HG03066 (cell line): ENCODE measurements at regions not wholly inside any gene's neighbourhood (a gene's known extent, or its start where the extent isn't known, plus 50 kb on each side); places are given as distances from the start of the nearest gene placed in this dataset.
A peak's percentile ranks its signal among the peaks of the same experiment; 100 is the strongest.
"Not testable (repeated sequence)": the region's sequence is repeated elsewhere in the genome, so short reads cannot be mapped to it uniquely, and the experiment has no call there.

Source experiments
- ATAC-seq: cut with Tn5 transposase; IDR thresholded peaks from one replicate; pipeline ENCODE4 v1.9.1; 2021; ENCODE audit warnings: low read depth; ENCODE audit not compliant: unreplicated experiment

DNA sequence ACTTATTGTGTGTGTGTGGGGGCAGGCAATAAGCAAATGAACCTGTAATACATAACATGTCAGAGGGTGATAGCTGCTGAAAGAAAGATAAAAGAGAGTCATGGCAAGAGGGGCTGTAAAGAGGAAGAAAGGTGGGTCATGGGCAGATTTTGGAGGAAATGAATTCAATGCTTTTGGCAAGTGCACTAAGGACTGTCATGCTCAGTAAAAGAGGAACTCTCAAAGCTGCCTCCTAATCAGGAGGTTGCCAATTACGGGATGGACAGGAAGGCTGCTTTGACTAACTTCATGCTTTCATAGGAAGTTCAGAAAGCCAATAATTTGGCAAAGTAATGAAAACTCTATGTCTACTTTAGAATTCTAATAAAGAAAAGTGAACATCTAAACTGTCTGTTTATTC is 401.2 kb downstream of the SH2D4B start:
- ATAC-seq, result no peak

DNA sequence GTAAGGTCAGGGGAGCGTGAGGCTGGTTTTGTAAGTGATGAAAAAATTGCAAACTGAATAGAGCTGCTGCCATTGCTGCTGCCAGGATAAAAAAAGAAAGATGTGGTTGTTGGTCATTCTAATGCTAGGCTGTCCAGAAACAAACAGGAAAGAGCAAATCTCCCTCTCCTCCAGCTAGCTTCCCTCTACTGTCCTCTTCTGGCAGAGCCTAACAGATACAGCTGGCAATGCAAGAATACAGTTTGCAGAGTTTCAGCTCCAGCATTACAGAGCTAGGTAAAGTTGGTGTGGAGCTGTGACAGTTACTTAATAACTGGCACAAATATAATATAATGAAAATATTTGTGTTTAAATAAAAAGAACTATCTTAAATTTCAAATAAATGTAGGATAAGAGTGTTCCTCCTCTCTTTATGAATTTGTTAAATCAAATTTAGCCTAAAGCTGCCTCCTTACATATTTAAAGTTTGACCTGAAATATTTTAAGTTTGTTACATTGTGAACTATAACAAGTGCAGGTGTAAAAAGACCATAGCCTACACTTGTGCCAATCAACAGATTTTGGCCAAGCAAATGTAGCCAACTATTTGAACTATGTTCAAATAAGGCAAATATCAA is 407.7 kb downstream of the SH2D4B start:
- peak; percentile 61 for ATAC-seq

DNA sequence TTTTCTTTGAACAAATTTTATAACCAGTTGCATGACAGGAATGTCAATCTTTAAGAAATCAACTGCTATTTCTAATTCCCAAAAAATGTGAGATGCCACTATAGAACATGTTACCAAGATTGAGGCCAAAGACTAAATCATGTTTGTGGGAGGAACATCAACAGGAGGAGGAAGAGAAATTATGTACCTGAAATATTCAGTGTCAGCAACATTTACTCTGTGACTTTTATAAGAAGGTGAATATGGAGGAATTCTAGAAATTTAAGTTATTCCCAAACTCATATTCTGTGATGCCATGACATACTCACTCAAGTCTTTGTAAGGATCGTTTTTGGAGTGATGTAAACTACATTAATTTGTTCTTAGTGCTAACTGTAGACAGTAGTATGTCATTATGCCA is 408.4 kb downstream of the SH2D4B start:
- ATAC-seq, result no peak

DNA sequence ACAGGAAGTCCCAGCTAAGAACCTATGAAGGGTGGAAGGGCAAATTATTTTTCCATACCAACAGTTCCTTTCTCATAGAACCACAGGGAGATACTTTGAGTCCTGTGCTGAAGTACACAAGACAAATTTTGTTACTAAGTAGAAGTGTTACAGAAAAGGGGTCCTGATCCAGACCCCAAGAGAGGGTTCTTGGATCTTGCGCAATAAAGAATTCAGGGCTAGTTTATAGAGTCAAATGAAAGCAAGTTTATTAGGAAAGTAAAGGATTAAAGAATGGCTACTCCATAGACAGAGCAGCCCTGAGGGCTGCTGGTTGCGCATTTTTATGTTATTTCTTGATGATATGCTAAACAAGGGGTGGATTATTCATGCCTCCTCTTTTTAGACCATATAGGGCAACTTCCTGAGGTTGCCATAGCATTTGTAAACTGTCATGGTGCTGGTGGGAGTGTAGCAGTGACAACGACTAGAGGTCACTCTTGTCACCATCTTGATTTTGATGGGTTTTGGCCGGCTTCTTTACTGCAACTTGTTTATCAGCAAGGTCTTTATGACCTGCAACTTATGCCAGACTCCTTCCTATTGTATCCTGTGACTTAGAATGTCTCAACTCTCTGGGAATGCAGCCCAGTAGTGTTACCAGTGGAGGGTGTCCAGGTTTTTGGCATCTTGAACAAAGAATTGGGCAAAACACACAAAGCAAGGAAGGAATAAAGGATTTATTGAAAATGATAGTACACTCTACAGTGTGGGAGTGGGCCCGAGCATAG is 409.4 kb downstream of the SH2D4B start:
- no peak for ATAC-seq

DNA sequence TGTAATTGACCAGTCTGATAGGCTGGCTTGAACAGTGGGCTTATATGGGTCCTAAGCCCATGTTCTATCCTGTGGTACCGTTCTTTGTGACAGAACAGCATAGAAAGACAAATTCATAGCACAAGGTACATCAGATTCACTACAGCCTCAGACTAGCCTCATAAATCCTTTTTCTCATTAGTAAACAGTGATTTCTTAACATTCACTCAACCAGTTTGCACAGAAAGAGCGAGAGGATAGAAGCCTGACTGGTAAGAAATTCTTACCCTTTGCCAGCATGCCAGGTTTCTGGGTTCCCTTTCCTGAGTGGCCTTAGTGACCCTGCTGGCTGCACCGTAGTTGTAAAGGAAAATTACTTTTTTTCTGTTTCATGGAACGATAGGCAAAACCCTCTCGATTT is 412.1 kb downstream of the SH2D4B start:
- no peak for ATAC-seq

DNA sequence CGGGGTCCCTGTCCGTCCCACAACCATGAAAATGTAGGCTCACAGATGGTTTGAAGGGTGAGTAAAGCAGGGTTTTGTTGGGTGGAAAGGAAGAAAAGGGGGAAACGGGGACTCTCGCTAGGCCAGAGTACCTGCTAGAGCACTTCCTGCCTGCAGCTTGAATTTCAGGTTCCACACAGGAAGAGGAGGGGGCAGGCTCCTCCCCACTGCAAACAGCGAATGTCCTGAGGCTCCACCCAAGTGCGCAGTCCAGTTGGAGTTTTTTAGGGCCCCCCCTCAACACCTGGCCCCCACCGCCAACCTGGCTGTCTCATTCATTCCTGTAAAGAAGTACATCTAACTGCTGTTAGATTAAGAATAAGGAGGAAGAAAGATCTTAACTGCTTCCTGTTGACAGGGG is 414.7 kb downstream of the SH2D4B start:
- ATAC-seq, result no peak

DNA sequence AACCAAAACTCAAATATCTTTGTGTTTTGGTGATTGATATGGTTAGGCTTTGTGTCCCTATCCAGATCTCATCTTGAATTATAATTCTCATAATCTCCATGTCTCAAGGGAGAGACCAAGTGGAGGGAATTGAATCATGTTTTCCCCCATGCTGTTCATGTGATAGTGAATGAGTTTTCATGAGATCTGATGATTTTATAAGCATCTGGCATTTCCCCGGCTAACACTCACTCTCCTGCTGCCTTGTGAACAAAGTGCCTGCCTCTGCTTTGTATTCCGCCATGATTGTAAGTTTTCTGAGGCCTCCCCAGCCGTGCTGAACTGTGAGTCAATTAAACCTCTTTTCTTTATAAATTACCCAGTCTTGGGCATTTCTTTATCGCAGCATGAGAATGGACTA is 419.5 kb downstream of the SH2D4B start:
- ATAC-seq, result no peak

DNA sequence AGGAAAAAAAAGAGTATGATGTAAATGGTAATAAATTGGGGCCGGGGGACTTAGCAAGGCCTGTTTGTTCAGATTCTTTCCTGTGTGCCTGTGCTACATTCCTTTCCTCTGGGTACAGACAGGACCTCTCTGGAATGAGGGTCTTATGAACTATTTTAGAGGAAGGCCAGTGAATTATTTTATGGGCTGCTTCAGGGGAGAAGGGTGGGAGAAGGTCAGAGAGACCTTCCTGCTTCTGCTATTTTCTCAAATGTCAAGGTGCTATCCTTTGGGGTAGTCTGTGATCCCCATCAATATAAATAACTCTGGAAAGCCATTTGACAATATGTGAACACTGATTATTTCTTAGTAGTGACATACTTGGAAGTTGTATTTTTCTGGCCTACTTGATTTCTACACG is 426.5 kb downstream of the SH2D4B start:
- ATAC-seq, result no peak

DNA sequence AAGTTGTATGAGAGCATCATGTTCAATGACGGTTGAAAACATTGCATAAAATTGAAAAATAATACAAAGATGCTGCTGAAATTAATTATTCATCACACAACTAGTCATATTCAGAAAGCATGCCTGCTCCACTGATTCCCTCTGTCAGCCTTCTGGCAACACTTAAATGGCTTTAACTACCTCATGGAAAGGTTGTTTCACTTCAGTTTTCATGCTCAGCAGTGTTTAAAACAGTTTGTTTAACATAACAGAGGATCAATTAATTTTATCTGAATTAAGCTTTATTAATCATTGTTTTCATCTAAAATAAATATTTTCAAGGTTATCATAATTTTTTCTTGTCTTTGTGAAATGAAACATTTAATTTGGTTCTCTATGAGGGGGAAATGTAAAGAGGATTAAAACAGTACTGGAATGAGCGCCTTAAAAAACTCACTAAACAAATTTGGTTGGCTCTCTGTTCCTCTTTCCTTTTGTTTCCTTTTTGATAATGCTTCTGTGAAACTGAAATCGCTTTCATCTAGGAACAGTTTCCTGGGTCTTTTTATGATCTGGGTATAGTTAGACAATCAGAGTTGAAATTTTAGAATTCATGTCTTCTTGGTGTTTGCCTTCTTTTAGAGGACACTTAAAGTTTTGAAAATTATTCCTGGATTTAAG is 427.4 kb downstream of the SH2D4B start:
- peak; percentile 69 for ATAC-seq

DNA sequence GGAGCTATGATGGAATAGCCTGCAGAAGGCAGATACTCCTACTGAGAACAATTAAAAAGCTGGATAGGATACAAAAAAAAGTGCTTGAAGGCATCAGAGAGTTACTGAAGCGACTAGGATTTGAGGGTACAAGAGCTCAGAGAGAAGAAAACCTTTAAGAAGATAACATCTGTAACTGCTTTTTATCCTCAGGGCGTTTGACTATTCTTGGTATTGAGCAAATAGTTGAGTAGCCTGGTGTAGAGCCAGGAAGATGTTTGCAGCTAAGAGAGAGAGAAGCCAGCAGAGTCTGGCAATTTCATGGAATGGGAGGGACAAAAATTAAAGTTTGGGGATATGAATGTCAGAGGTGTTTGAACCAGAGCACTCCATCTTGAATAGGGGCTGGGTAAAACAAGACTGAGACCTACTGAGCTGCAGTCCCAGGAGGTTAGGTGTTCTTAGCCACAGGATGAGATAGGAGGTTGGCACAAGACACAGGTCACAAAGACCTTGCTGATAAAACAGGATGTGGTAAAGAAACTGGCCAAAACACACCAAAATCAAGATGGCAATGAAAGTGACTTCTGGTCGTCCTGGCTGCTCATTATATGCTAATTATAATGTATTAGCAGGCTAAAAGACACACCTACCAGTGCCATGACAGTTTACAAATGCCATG is 428.8 kb downstream of the SH2D4B start:
- no peak for ATAC-seq

DNA sequence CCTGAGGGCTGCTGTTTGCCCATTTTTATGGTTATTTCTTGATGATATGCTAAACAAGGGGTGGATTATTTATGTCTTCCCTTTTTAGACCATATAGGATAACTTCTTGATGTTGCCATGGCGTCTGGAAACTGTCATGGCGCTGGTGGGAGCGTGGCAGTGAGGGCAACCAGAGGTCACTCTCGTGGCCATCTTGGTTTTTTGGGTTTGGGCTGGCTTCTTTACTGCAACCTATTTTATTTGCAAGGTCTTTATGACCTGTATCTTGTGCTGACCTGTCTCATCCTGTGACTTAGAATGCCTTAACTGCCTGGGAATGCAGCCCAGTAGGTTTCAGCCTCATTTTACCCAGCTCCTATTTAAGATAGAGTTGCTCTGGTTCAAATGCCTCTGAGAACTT is 429.7 kb downstream of the SH2D4B start:
- not testable (repeated sequence) for ATAC-seq

DNA sequence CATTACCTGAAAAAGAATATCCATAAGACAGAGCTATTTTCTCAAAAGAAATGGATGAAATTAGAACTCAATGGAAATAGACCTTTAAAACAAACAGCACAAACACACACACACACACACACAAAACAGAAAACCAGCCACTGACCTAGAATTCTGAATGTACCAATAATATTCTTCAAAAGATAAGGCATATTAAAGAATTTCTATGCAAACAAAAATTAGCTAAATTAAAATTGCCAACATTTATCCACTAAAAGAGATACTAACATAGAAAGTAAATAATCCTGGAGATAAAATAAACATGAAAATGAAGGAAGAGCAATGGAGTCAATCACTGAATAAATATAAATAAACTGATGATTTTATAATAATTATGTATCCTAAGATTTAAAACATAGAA is 431.2 kb downstream of the SH2D4B start:
- ATAC-seq, result no peak

DNA sequence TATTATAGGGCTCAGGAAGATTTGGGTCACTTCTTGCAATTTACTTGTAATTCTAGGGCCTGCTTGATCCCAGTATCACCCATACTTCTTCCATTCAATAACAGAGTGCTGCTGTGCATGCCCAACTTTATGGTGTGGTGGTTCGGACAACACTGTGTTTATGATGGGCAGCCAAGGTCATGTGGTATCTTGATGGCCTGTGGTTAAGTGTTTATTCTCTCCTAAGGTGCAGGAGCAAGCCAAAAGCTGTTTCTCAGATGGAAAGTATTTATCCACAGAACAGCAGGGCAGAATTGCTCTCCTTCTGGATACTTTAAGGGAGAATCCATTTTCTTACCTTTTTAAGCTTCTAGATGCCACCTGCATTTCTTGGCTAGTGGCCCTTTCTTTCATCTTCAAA is 433.8 kb downstream of the SH2D4B start:
- ATAC-seq, result no peak

DNA sequence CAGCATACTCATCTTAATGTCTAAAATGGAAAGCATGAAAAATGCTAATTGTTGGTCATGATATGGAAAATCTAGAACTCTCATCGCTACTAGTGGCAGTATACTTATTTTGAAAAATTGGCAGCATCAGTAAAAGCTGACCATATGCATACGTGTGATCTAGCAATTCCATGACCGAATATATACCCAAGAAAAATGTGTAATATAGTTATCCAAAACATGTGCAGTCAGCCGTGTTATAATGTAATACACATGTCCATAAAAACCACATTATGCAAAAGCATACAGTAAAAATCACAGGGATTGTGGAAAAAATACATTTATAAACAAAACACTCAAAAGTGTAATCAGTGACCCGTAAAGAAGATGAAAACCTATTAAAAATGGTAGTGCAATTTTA is 439.0 kb downstream of the SH2D4B start:
- ATAC-seq, result no peak

DNA sequence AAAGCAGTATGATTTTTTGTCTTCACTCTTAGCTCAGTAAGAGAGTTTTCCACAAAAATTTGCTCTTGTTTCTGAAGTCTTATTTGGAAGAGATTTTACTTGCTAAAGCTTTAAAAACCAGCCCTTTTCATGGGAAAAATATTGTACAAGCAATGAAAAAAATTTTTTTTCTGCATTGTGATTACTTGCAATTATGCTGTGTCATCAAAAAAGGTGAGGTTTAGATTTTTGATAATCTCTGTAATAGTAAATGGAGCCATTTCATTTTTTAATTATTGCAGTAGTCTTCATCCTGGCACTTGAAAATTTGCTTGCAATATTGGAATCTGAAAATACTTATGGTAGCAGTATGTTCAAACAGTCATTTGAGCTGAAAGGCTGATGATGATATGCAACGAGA is 447.4 kb downstream of the SH2D4B start:
- no peak for ATAC-seq

DNA sequence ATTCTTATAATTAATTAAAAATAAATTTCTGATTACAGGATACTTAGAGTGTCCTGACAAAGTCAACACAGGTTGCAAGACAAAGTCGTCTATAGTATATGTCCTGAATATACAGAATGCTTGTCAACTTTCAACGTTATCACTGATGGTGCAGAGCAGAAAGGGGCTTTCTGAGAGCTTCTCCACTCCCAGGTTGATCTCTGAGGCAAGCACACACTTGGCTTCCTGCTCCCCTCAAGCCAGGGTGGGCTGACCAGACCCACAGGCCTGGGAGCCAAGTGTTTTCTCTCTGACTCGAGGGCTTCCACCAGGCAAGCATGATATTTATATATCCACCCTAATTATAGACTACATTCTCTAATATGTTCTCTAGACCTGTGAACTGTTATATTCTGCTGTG is 448.9 kb downstream of the SH2D4B start:
- no peak for ATAC-seq

DNA sequence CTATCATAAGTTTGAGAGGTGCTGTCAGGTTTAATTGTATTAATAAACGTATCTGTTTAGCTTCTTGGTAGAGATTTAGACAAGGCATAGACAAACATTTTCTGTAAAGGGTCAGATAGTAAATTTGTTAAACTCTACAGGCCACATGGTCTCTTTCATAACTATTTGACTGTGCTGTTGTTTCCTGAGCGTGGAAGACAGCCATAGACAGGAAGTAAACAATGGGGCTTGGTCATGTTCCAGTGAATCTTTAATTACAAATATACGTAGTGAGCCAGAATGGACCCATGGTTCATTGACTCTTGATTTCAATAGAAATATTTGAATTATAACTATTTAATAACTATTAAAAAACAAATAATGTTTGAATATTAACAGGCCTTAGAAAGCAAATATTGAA is 451.1 kb downstream of the SH2D4B start:
- no peak for ATAC-seq

DNA sequence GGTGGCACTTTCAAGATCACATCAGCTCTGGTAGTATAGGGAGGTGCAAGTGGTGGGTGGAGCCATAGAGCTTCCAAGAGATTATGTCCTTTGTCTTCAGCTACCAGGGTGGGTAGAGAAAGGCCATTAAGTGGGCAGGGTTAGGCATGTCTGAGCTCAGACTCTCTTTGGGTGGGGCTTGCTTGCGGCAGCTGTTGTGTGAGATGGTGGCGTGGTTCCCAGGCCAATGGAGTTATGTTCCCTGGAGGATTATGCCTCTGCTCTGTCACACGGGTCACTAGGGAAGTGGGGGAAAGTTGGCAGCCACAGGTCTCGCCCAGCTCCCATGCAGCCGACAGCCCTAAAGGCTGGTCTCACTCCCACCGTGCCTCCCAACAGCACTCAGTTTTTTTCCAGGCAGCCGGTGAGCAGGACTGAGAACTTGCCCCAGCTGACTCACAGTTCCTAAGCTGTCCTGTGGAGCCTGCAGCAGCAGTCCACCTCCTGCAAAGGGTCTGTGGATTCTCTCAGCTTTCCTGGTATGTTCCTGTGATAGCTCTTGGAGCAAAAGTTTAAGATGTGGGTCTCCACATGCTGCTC is 459.0 kb downstream of the SH2D4B start:
- ATAC-seq, result no peak

DNA sequence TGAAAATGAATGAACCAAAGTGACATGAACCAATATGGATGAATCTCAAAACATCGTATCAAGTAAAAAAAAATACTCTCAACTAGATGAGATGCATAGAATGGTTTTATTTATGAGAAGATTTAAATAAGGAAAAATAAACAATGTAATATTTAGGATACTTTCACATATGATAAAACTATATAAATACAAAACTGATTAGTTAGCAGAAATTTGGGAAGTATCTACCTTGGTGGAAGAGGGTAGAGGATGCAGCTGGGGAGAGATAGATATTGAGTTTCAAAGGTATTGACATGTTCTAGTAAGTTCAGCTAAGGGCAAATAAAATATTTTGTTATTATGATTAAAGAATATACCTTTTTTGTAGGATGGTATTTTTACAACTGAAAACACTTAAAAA is 463.1 kb downstream of the SH2D4B start:
- no peak for ATAC-seq

DNA sequence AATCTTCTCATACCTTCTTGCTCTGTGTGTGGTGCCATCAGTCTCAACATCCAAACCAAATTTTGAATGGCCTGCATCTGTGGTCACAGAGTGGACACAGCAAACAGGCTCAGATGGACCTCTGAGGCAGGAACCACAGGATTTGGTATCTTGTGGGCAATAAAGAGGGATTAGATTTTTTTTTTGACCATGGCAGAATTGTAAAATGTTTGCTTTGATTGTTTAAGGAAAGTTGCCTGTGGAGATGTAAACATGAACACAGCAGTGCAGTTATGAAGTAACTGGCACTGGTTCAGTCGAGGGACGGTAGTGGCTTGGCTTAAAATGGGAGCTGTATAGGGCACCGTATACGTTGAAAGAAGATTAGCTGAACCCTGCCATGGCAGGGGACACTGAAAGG is 464.7 kb downstream of the SH2D4B start:
- ATAC-seq, result no peak

DNA sequence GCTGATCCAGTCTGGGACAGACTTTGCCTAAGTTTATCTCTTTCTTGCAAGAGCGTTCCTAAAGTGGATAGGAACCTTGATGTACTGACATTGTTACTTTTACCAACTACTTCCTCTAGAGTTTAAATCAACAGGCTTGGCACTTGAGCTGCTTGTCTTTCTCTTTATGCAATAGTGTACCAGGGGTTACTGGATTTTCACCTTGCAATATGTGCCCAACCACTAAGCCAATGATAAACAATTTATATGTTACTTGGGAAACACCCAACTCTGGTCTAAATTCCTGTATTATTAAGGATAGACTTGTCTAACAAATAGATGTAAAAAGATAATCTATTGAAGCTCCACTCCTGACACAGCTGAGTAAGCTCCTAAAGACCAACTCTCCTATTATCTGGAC is 470.2 kb downstream of the SH2D4B start:
- ATAC-seq, result no peak
